Activated CD4-positive, alpha-beta T cell treated with anti-CD3 and anti-CD28 coated beads for 36 hours (primary cell): ENCODE measurements at regions not wholly inside any gene's neighbourhood (a gene's known extent, or its start where the extent isn't known, plus 50 kb on each side); places are given as distances from the start of the nearest gene placed in this dataset.

Experiments used
- ATAC-seq: fragments of 200-7000 bp; cut with Tn5 transposase; one replicate; pipeline ENCODE4 v1.10.0; 2021; ENCODE audit warnings: mild to moderate bottlenecking, moderate library complexity
- CTCF ChIA-PET: fragments of 350-600 bp; sonication (Branson Sonifier 250); formaldehyde crosslinking; loops from one replicate; lab custom pipeline; 2021; ENCODE audit warnings: antibody characterized with exemption; lab: Charles Lee
- POLR2A ChIA-PET: fragments of 350-600 bp; sonication (Branson Sonifier 250); formaldehyde crosslinking; loops from one replicate; lab custom pipeline; 2021; ENCODE audit warnings: antibody characterized with exemption, inconsistent platforms; lab: Charles Lee
- DNase-seq: peaks from one replicate; pipeline ENCODE4 v3.0.0-alpha.2; 2020
- H3K27ac Mint-ChIP-seq: one replicate; pipeline ENCODE4 v1.8.0; 2021; ENCODE audit warnings: mixed read lengths
- H3K27me3 Mint-ChIP-seq: one replicate; pipeline ENCODE4 v1.8.0; 2021; ENCODE audit warnings: mixed read lengths
- H3K36me3 Mint-ChIP-seq: one replicate; pipeline ENCODE4 v1.8.0; 2021; ENCODE audit warnings: low read depth, mixed read lengths
- H3K4me1 Mint-ChIP-seq: one replicate; pipeline ENCODE4 v1.8.0; 2021; ENCODE audit warnings: mixed read lengths
- H3K4me3 Mint-ChIP-seq: one replicate; pipeline ENCODE4 v1.8.0; 2021; ENCODE audit warnings: mild to moderate bottlenecking, moderate library complexity, mixed read lengths
- H3K9me3 Mint-ChIP-seq: one replicate; pipeline ENCODE4 v1.8.0; 2021; ENCODE audit warnings: low read depth, mixed read lengths
- intact Hi-C, 2 experiments: fragments of 100-400 bp; cut with DNase I in 1 of 2; cut with micrococcal nuclease in 1 of 2; formaldehyde crosslinking; loops; one replicate each; pipeline versions ENCODE4 v1.14.2 to v1.15.1; 2022 to 2024; cut with DNase I, micrococcal nuclease

GRCh38 chr7:47000561-47000960 lies 581.4 kb downstream of the TNS3 start:
- intact Hi-C loops = no loop called here
- Mint-ChIP-seq H3K9me3 (no peaks in the 10 kb centered on the region), H3K36me3 (no peaks in the 10 kb centered on the region), H3K4me3 (no peak overlapping the region), H3K27me3 (no peaks in the 10 kb centered on the region), H3K4me1 (no peaks in the 10 kb centered on the region), H3K27ac (no peak overlapping the region)
- ChIA-PET CTCF (no interaction called here), POLR2A (no interaction called here)
- ATAC-seq (no peak), DNase-seq (no peak)

- no peaks in the 10 kb centered on the region for H3K9me3 Mint-ChIP-seq
- ChIA-PET CTCF (no interaction called here), POLR2A (no interaction called here)
- H3K4me3 Mint-ChIP-seq = no peak overlapping the region
- H3K36me3 Mint-ChIP-seq = no peaks in the 10 kb centered on the region
- H3K27me3 Mint-ChIP-seq = no peaks in the 10 kb centered on the region
- intact Hi-C loops = no loop called here
- ATAC-seq (no peak), DNase-seq (no peak)
- H3K4me1 Mint-ChIP-seq = no peaks in the 10 kb centered on the region
- no peak overlapping the region for H3K27ac Mint-ChIP-seq
Measured at GRCh38 chr7:46999866-47000265, 582.0 kb downstream of the TNS3 start.

GRCh38 chr7:46996972-46997371 lies 584.9 kb downstream of the TNS3 start:
- Mint-ChIP-seq H3K36me3 (no peaks in the 10 kb centered on the region), H3K4me3 (no peak overlapping the region), H3K4me1 (no peaks in the 10 kb centered on the region), H3K27ac (no peak overlapping the region), H3K27me3 (no peaks in the 10 kb centered on the region), H3K9me3 (no peaks in the 10 kb centered on the region)
- CTCF ChIA-PET = no interaction called here
- intact Hi-C loops = no loop called here
- DNase-seq (no peak), ATAC-seq (no peak)
- POLR2A ChIA-PET = interaction anchor here (0.6 kb wide), 1 partner anchor 36 kb away, joined by 4 read pairs; no protein-coding TSS in a partner anchor

GRCh38 chr7:46993396-46993795 lies 588.5 kb downstream of the TNS3 start:
- ATAC-seq = no peak
- Mint-ChIP-seq H3K27me3 (no peaks in the 10 kb centered on the region), H3K36me3 (no peaks in the 10 kb centered on the region), H3K9me3 (no peaks in the 10 kb centered on the region), H3K27ac (no peak overlapping the region), H3K4me3 (no peak overlapping the region), H3K4me1 (no peaks in the 10 kb centered on the region)
- intact Hi-C loops = no loop called here
- no peak for DNase-seq
- CTCF ChIA-PET = no interaction called here
- POLR2A ChIA-PET = no interaction called here

GRCh38 chr7:46990761-46991160 lies 591.1 kb downstream of the TNS3 start:
- no peak for DNase-seq
- Mint-ChIP-seq H3K4me3 (no peak overlapping the region), H3K27ac (no peak overlapping the region), H3K4me1 (no peaks in the 10 kb centered on the region), H3K9me3 (no peaks in the 10 kb centered on the region), H3K27me3 (no peaks in the 10 kb centered on the region), H3K36me3 (no peaks in the 10 kb centered on the region)
- intact Hi-C loops = no loop called here
- no peak for ATAC-seq
- ChIA-PET POLR2A (no interaction called here), CTCF (no interaction called here)

- H3K27me3 Mint-ChIP-seq = no peaks in the 10 kb centered on the region
- ATAC-seq = no peak
- no peaks in the 10 kb centered on the region for H3K36me3 Mint-ChIP-seq
- no peaks in the 10 kb centered on the region for H3K9me3 Mint-ChIP-seq
- H3K27ac Mint-ChIP-seq = no peak overlapping the region
- intact Hi-C loops = no loop called here
- CTCF ChIA-PET = no interaction called here
- H3K4me1 Mint-ChIP-seq = no peaks in the 10 kb centered on the region
- POLR2A ChIA-PET = no interaction called here
- H3K4me3 Mint-ChIP-seq = no peak overlapping the region
- no peak for DNase-seq
Measured at GRCh38 chr7:46989247-46989646, 592.7 kb downstream of the TNS3 start.

- intact Hi-C loops = no loop called here
- Mint-ChIP-seq H3K27ac (no peak overlapping the region), H3K4me1 (no peaks in the 10 kb centered on the region), H3K27me3 (no peaks in the 10 kb centered on the region), H3K36me3 (no peaks in the 10 kb centered on the region), H3K4me3 (no peak overlapping the region), H3K9me3 (no peaks in the 10 kb centered on the region)
- ChIA-PET CTCF (no interaction called here), POLR2A (no interaction called here)
- ATAC-seq (no peak), DNase-seq (no peak)
Measured at GRCh38 chr7:46982928-46983327, 599.0 kb downstream of the TNS3 start.

GRCh38 chr7:46979439-46979838 lies 602.5 kb downstream of the TNS3 start:
- Mint-ChIP-seq H3K27ac (no peak overlapping the region), H3K36me3 (no peaks in the 10 kb centered on the region), H3K9me3 (no peaks in the 10 kb centered on the region), H3K4me3 (no peak overlapping the region), H3K4me1 (no peaks in the 10 kb centered on the region), H3K27me3 (no peaks in the 10 kb centered on the region)
- ChIA-PET POLR2A (no interaction called here), CTCF (no interaction called here)
- ATAC-seq (no peak), DNase-seq (no peak)
- intact Hi-C loops = no loop called here

- Mint-ChIP-seq H3K36me3 (no peaks in the 10 kb centered on the region), H3K4me3 (no peak overlapping the region), H3K27ac (no peak overlapping the region), H3K27me3 (no peaks in the 10 kb centered on the region), H3K4me1 (no peaks in the 10 kb centered on the region), H3K9me3 (peaks cover under 1% of the 10 kb centered on the region)
- intact Hi-C loops = no loop called here
- CTCF ChIA-PET = no interaction called here
- POLR2A ChIA-PET = no interaction called here
- ATAC-seq (no peak), DNase-seq (no peak)
Measured at GRCh38 chr7:46975493-46975892, 606.4 kb downstream of the TNS3 start.

GRCh38 chr7:46972205-46972604 lies 609.7 kb downstream of the TNS3 start:
- H3K4me1 Mint-ChIP-seq = no peaks in the 10 kb centered on the region
- ATAC-seq = no peak
- POLR2A ChIA-PET = no interaction called here
- H3K36me3 Mint-ChIP-seq = no peaks in the 10 kb centered on the region
- H3K27me3 Mint-ChIP-seq = no peaks in the 10 kb centered on the region
- no peak overlapping the region for H3K27ac Mint-ChIP-seq
- intact Hi-C loops = no loop called here
- DNase-seq = no peak
- H3K9me3 Mint-ChIP-seq = peaks cover 10% of the 10 kb centered on the region
- CTCF ChIA-PET = no interaction called here
- H3K4me3 Mint-ChIP-seq = no peak overlapping the region

GRCh38 chr7:46970476-46970875 lies 611.4 kb downstream of the TNS3 start:
- Mint-ChIP-seq H3K4me1 (no peaks in the 10 kb centered on the region), H3K4me3 (no peak overlapping the region), H3K36me3 (no peaks in the 10 kb centered on the region), H3K27me3 (no peaks in the 10 kb centered on the region), H3K9me3 (peaks cover 10% of the 10 kb centered on the region), H3K27ac (no peak overlapping the region)
- DNase-seq (no peak), ATAC-seq (no peak)
- ChIA-PET POLR2A (no interaction called here), CTCF (no interaction called here)
- intact Hi-C loops = no loop called here

GRCh38 chr7:46970131-46970430 lies 611.8 kb downstream of the TNS3 start:
- H3K9me3 Mint-ChIP-seq = peaks cover 12% of the 10 kb centered on the region
- no peak overlapping the region for H3K27ac Mint-ChIP-seq
- no peaks in the 10 kb centered on the region for H3K36me3 Mint-ChIP-seq
- ChIA-PET CTCF (no interaction called here), POLR2A (no interaction called here)
- H3K4me3 Mint-ChIP-seq = no peak overlapping the region
- intact Hi-C loops = no loop called here
- H3K27me3 Mint-ChIP-seq = no peaks in the 10 kb centered on the region
- no peaks in the 10 kb centered on the region for H3K4me1 Mint-ChIP-seq
- no peak for ATAC-seq
- no peak for DNase-seq
